ENCODE measurements at regions not wholly inside any gene's neighbourhood (a gene's known extent, or its start where the extent isn't known, plus 50 kb on each side); places are given as distances from the start of the nearest gene placed in this dataset.

GRCh38 chrX:7568130-7568529 lies 274.8 kb upstream of the VCX start:
- no peak for TF ChIP-seq CTCF (IDR thresholded peaks at IDR 0.05)
- TF ChIP-seq POLR2A (IDR thresholded peaks at IDR 0.05), result no peak
- no peak for TF ChIP-seq EP300 (IDR thresholded peaks at IDR 0.05)
